Endothelial cell of umbilical vein (primary cell): ENCODE measurements at regions not wholly inside any gene's neighbourhood (a gene's known extent, or its start where the extent isn't known, plus 50 kb on each side); places are given as distances from the start of the nearest gene placed in this dataset.

Experiments used
- EZH2 ChIP-seq: IDR thresholded peaks from 2 replicates; pipeline ENCODE4 v1.6.1; 2012; ENCODE audit warnings: borderline replicate concordance, low read depth, mild to moderate bottlenecking, moderate library complexity, low read length, inconsistent platforms; ENCODE audit not compliant: severe bottlenecking
- POLR2AphosphoS5 ChIP-seq: IDR thresholded peaks from 2 replicates; pipeline ENCODE4 v1.6.1; 2012; ENCODE audit warnings: low read depth, mild to moderate bottlenecking, control low read depth, low read length, moderate library complexity; ENCODE audit not compliant: insufficient read depth
- TF ChIP-seq, protein P1 (sequence below), 2 donors: IDR thresholded peaks; 1 replicate in 1 of 2; 2 replicates in 1 of 2; pipeline ENCODE4 v1.5.1; 2011; ENCODE audit warnings: low read length in 2 of 2, mild to moderate bottlenecking in 2 of 2, moderate library complexity in 2 of 2, control low read depth in 1 of 2, inconsistent platforms in 1 of 2, low read depth in 1 of 2; ENCODE audit not compliant: insufficient read depth in 1 of 2; ENCODE audit errors: extremely low read depth in 1 of 2

DNA sequence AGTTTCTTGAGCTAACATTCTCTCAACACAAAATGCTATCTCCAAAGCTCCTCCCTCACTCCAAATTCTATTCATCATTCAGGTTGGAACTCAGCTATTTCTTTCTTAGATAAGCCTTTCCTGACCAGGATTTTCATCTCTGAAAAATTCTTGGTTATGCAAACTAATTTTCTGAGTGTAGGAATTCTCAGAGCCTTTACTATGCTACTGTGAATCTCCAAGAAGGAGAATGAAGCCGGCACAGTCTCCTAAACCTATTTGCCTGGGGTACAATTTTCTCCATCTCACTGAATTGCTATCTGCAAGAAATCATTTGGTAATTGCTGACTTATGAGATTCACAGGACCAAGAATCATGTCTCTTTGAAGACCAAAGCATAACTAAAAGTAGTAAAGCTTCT, 325.9 kb upstream of the ESRRG start:
- TF ChIP-seq EZH2: no peak
- TF ChIP-seq, protein P1, sequence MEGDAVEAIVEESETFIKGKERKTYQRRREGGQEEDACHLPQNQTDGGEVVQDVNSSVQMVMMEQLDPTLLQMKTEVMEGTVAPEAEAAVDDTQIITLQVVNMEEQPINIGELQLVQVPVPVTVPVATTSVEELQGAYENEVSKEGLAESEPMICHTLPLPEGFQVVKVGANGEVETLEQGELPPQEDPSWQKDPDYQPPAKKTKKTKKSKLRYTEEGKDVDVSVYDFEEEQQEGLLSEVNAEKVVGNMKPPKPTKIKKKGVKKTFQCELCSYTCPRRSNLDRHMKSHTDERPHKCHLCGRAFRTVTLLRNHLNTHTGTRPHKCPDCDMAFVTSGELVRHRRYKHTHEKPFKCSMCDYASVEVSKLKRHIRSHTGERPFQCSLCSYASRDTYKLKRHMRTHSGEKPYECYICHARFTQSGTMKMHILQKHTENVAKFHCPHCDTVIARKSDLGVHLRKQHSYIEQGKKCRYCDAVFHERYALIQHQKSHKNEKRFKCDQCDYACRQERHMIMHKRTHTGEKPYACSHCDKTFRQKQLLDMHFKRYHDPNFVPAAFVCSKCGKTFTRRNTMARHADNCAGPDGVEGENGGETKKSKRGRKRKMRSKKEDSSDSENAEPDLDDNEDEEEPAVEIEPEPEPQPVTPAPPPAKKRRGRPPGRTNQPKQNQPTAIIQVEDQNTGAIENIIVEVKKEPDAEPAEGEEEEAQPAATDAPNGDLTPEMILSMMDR (IDR thresholded peaks at IDR 0.05; ENCODE audit: extremely low read depth in 1 of 2, insufficient read depth in 1 of 2, low read depth in 1 of 2, low read length in 2 of 2): no peak
- TF ChIP-seq POLR2AphosphoS5: no peak
